ENCODE measurements at regions not wholly inside any gene's neighbourhood (a gene's known extent, or its start where the extent isn't known, plus 50 kb on each side); places are given as distances from the start of the nearest gene placed in this dataset.

DNA sequence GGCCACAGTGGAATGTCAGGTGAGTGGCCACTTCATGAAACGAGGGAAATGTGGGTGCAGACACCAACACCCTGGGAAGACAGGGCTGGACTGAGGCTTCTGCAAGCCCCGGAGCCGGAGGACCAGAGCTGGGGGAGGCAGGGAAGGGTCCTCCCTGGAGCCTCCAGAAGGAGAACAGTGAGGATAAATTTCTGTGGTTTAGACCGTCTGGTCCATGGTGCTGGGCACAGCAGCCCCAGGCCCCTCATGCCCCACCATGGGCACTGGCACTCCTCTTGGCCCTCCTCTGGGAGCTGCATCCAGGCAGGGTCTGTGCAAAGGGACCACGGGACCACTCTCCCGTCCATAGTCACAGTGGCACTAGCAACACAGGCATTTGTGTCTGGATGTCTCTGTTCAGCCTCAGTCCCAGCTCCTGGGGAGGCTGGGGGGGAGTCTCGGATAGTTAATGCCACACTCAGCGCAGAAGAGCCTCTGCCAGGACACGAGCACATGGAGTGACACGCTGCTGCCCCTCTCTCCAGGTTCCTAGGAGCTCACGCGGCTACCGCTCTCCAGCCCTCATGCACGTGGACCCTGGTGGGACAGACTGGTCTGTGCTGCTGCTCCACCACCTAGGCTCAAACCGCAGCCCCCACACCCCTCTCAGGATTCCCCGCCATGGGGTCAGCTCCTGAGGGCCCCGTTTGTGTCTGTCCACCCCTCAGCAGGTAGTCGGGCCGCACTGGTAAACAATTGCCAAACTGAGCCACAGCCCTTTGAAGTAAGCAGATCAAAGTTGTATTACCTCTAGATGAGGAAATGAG lies 305.9 kb upstream of the SALL3 start:
- no peaks in the 10 kb centered on the region for H3K79me2 ChIP-seq (ENCODE audit: insufficient read depth, low read length)
- 20% methylated on average over 8 of the region's 19 CpGs for WGBS (ENCODE audit: low lambda C conversion rate)
- no peak for FAIRE-seq
- no peaks in the 10 kb centered on the region for H3K36me3 ChIP-seq (replicated peaks in 1 of 2; ENCODE audit: control insufficient read depth in 1 of 2, insufficient read depth in 2 of 2, low read length in 2 of 2)
- ChIA-PET POLR2A (no interaction called here), CTCF (ENCODE audit: low intra/inter-chr PET ratio, low total read pairs) (no interaction called here)
- no peak for ATAC-seq
- no TSS peak for BruUV-seq (replicated peaks)
- H3K27me3 ChIP-seq (ENCODE audit: control insufficient read depth in 1 of 2, insufficient read depth in 2 of 2, low read length in 2 of 2) = peaks cover 12 to 62% of the 10 kb centered on the region in 2 experiments; a peak in 4 of 5 replicates
- no peak overlapping the region for H3K27ac ChIP-seq (ENCODE audit: extremely low read length, insufficient read depth, low read length)
- no peaks in the 10 kb centered on the region for H4K20me1 ChIP-seq (ENCODE audit: insufficient read depth, low read length)
- no peak overlapping the region for H3K4me2 ChIP-seq (ENCODE audit: low read depth, low read length)
- in situ Hi-C loops (cut with HindIII; ENCODE audit: extremely low pct_ligation_motif_present, low pct_unique_long_range_greater_than_20kb) = loop anchor here (10.0 to 25.0 kb wide), 2 partner anchors 191 to 314 kb away; partner anchors contain the start of gene SALL3
- intact Hi-C loops (cut with micrococcal nuclease; ENCODE audit: unreplicated experiment) = no loop called here
- no peak overlapping the region for H3K4me3 ChIP-seq (replicated peaks in 1 of 3; ENCODE audit: insufficient read depth in 1 of 3, low read depth in 2 of 3, low read length in 3 of 3)
- no peaks in the 10 kb centered on the region for H3K4me1 ChIP-seq (ENCODE audit: insufficient read depth, low read length)
- no peaks in the 10 kb centered on the region for H3K9me3 ChIP-seq (ENCODE audit: low read length)
- H2AFZ ChIP-seq (ENCODE audit: low read length) = no peak overlapping the region
- no peak for DNase-seq (ENCODE audit: low spot score)
- no peak overlapping the region for H3K9ac ChIP-seq (ENCODE audit: insufficient read depth, low read depth, low read length)
- TF ChIP-seq PAX8 (CRISPR knock-in tag; IDR thresholded peaks at IDR 0.05; ENCODE audit: borderline replicate concordance) = no peak
- TF ChIP-seq, protein P1, sequence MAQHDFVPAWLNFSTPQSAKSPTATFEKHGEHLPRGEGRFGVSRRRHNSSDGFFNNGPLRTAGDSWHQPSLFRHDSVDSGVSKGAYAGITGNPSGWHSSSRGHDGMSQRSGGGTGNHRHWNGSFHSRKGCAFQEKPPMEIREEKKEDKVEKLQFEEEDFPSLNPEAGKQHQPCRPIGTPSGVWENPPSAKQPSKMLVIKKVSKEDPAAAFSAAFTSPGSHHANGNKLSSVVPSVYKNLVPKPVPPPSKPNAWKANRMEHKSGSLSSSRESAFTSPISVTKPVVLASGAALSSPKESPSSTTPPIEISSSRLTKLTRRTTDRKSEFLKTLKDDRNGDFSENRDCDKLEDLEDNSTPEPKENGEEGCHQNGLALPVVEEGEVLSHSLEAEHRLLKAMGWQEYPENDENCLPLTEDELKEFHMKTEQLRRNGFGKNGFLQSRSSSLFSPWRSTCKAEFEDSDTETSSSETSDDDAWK (CRISPR knock-in tag; IDR thresholded peaks at IDR 0.05) = no peak
- TF ChIP-seq ZBTB1 (CRISPR knock-in tag; IDR thresholded peaks at IDR 0.05; ENCODE audit: borderline replicate concordance) = no peak
- TF ChIP-seq ZNF773 (CRISPR knock-in tag; IDR thresholded peaks at IDR 0.05; ENCODE audit: borderline replicate concordance) = no peak
- TF ChIP-seq ZNF354B (CRISPR knock-in tag; IDR thresholded peaks at IDR 0.05) = no peak
- no peak for TF ChIP-seq MAFG (CRISPR knock-in tag; IDR thresholded peaks at IDR 0.05)
- no peak for TF ChIP-seq ZNF724P (CRISPR knock-in tag; IDR thresholded peaks at IDR 0.05; ENCODE audit: borderline replicate concordance)
- TF ChIP-seq ZNF660 (CRISPR knock-in tag; IDR thresholded peaks at IDR 0.05; ENCODE audit: borderline replicate concordance, low read depth) = no peak
- TF ChIP-seq ZNF549 (CRISPR knock-in tag; IDR thresholded peaks at IDR 0.05) = no peak
- no peak for TF ChIP-seq ZNF20 (CRISPR knock-in tag; IDR thresholded peaks at IDR 0.05)
- TF ChIP-seq, protein P2, sequence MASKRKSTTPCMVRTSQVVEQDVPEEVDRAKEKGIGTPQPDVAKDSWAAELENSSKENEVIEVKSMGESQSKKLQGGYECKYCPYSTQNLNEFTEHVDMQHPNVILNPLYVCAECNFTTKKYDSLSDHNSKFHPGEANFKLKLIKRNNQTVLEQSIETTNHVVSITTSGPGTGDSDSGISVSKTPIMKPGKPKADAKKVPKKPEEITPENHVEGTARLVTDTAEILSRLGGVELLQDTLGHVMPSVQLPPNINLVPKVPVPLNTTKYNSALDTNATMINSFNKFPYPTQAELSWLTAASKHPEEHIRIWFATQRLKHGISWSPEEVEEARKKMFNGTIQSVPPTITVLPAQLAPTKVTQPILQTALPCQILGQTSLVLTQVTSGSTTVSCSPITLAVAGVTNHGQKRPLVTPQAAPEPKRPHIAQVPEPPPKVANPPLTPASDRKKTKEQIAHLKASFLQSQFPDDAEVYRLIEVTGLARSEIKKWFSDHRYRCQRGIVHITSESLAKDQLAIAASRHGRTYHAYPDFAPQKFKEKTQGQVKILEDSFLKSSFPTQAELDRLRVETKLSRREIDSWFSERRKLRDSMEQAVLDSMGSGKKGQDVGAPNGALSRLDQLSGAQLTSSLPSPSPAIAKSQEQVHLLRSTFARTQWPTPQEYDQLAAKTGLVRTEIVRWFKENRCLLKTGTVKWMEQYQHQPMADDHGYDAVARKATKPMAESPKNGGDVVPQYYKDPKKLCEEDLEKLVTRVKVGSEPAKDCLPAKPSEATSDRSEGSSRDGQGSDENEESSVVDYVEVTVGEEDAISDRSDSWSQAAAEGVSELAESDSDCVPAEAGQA (IDR thresholded peaks at IDR 0.05; ENCODE audit: low read depth) = no peak
- TF ChIP-seq, protein P2 (CRISPR knock-in tag; IDR thresholded peaks at IDR 0.05; ENCODE audit: borderline replicate concordance) = no peak
- TF ChIP-seq, protein P3, sequence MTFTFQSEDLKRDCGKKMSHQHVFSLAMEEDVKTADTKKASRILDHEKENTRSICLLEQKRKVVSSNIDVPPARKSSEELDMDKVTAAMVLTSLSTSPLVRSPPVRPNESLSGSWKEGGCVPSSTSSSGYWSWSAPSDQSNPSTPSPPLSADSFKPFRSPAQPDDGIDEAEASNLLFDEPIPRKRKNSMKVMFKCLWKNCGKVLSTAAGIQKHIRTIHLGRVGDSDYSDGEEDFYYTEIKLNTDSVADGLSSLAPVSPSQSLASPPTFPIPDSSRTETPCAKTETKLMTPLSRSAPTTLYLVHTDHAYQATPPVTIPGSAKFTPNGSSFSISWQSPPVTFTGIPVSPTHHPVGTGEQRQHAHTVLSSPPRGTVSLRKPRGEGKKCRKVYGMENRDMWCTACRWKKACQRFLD (CRISPR knock-in tag; IDR thresholded peaks at IDR 0.05; ENCODE audit: borderline replicate concordance) = no peak
- no peak for TF ChIP-seq ZNF572 (CRISPR knock-in tag; IDR thresholded peaks at IDR 0.05)

Measured in HepG2 (cell line).